Stimulated activated CD4-positive, alpha-beta T cell treated with anti-CD3 and anti-CD28 coated beads, TNF-alpha, amount 100 ng/mL, for 24 hours (primary cell): ENCODE measurements at regions not wholly inside any gene's neighbourhood (a gene's known extent, or its start where the extent isn't known, plus 50 kb on each side); places are given as distances from the start of the nearest gene placed in this dataset.
A peak's percentile ranks its signal among the peaks of the same experiment; 100 is the strongest.
"Not testable (repeated sequence)": the region's sequence is repeated elsewhere in the genome, so short reads cannot be mapped to it uniquely, and the experiment has no call there.

ENCODE experiments used
- DNase-seq, 3 experiments: peaks; one replicate each; pipeline ENCODE4 v3.0.0-alpha.2; 2020; ENCODE audit warnings: low read depth in 3 of 3

GRCh38 chr7:93048136-93048930 is 69.4 kb downstream of the SAMD9 start:
- DNase-seq = no peak

GRCh38 chr7:93047514-93048099 is 70.2 kb downstream of the SAMD9 start:
- no peak for DNase-seq

GRCh38 chr7:93046641-93047040 is 71.1 kb downstream of the SAMD9 start:
- DNase-seq = no peak

GRCh38 chr7:93044147-93044810 is 73.5 kb downstream of the SAMD9 start:
- DNase-seq = no peak

GRCh38 chr7:93043385-93043985 is 74.3 kb downstream of the SAMD9 start:
- no peak for DNase-seq

GRCh38 chr7:93040355-93040754 is 77.4 kb downstream of the SAMD9 start:
- no peak for DNase-seq

GRCh38 chr7:93039786-93040185 is 78.0 kb downstream of the SAMD9 start:
- no peak for DNase-seq

- DNase-seq = no peak
Observed at GRCh38 chr7:93039282-93039681, 78.5 kb downstream of the SAMD9 start.

GRCh38 chr7:93036807-93037206 is 81.0 kb downstream of the SAMD9 start:
- peak; percentile 16 to 17 (median 17) for DNase-seq

GRCh38 chr7:93036149-93036640 is 81.6 kb downstream of the SAMD9 start:
- no peak for DNase-seq

GRCh38 chr7:93031795-93032194 is 86.0 kb downstream of the SAMD9 start:
- no peak for DNase-seq

GRCh38 chr7:93030605-93031225 is 87.1 kb downstream of the SAMD9 start:
- DNase-seq = no peak

- DNase-seq = no peak
Observed at GRCh38 chr7:93029056-93029455, 88.7 kb downstream of the SAMD9 start.

- DNase-seq = no peak
Observed at GRCh38 chr7:93028610-93029009, 89.2 kb downstream of the SAMD9 start.

GRCh38 chr7:93027044-93027443 is 90.7 kb downstream of the SAMD9 start:
- DNase-seq = no peak

- DNase-seq = no peak
Observed at GRCh38 chr7:93026425-93026824, 91.4 kb downstream of the SAMD9 start.

- DNase-seq = no peak
Observed at GRCh38 chr7:93025389-93025788, 92.4 kb downstream of the SAMD9 start.

- DNase-seq = not testable (repeated sequence)
Observed at GRCh38 chr7:93022931-93023478, 94.8 kb downstream of the SAMD9 start.

- no peak for DNase-seq
Observed at GRCh38 chr7:93021748-93022147, 96.0 kb downstream of the SAMD9 start.

GRCh38 chr7:93018716-93019115 is 99.1 kb downstream of the SAMD9 start:
- no peak for DNase-seq

- no peak for DNase-seq
Observed at GRCh38 chr7:93016681-93017381, 100.9 kb downstream of the SAMD9 start.
